NCI-H2196 treated with DMSO at 0.1 percent for 48 hours (cell line): ENCODE measurements at regions not wholly inside any gene's neighbourhood (a gene's known extent, or its start where the extent isn't known, plus 50 kb on each side); places are given as distances from the start of the nearest gene placed in this dataset.
"Not testable (repeated sequence)": the region's sequence is repeated elsewhere in the genome, so short reads cannot be mapped to it uniquely, and the experiment has no call there.

Experiments used
- DNase-seq: peaks from one replicate; lab custom pipeline; 2025; ENCODE audit not compliant: unreplicated experiment; lab: John Stamatoyannopoulos, UW

GRCh38 chr6:112503091-112503596 lies 156.0 kb downstream of the RFPL4B start:
- DNase-seq, result no peak

GRCh38 chr6:112504621-112505020 lies 157.5 kb downstream of the RFPL4B start:
- no peak for DNase-seq

GRCh38 chr6:112511441-112511840 lies 164.3 kb downstream of the RFPL4B start:
- no peak for DNase-seq

GRCh38 chr6:112513175-112513574 lies 166.0 kb downstream of the RFPL4B start:
- DNase-seq, result no peak

GRCh38 chr6:112522587-112522986 lies 175.5 kb downstream of the RFPL4B start:
- no peak for DNase-seq

GRCh38 chr6:112524071-112524470 lies 176.9 kb downstream of the RFPL4B start:
- no peak for DNase-seq

- no peak for DNase-seq
Measured at GRCh38 chr6:112525749-112526148, 178.6 kb downstream of the RFPL4B start.

GRCh38 chr6:112526594-112526993 lies 179.5 kb downstream of the RFPL4B start:
- no peak for DNase-seq

- DNase-seq, result not testable (repeated sequence)
Measured at GRCh38 chr6:112528306-112528705, 181.2 kb downstream of the RFPL4B start.

- no peak for DNase-seq
Measured at GRCh38 chr6:112535816-112536215, 188.7 kb downstream of the RFPL4B start.

GRCh38 chr6:112539355-112539754 lies 192.2 kb downstream of the RFPL4B start:
- no peak for DNase-seq

GRCh38 chr6:112541847-112542246 lies 194.7 kb downstream of the RFPL4B start:
- DNase-seq, result not testable (repeated sequence)

- DNase-seq, result not testable (repeated sequence)
Measured at GRCh38 chr6:112547321-112548085, 200.4 kb downstream of the RFPL4B start.

GRCh38 chr6:112549749-112550148 lies 202.6 kb downstream of the RFPL4B start:
- no peak for DNase-seq

- no peak for DNase-seq
Measured at GRCh38 chr6:112557435-112557834, 210.3 kb downstream of the RFPL4B start.

GRCh38 chr6:112557961-112558360 lies 210.8 kb downstream of the RFPL4B start:
- no peak for DNase-seq

- no peak for DNase-seq
Measured at GRCh38 chr6:112560651-112561050, 213.5 kb downstream of the RFPL4B start.

GRCh38 chr6:112562301-112563231 lies 215.4 kb downstream of the RFPL4B start:
- DNase-seq, result no peak

GRCh38 chr6:112563368-112563767 lies 216.2 kb downstream of the RFPL4B start:
- no peak for DNase-seq

GRCh38 chr6:112568066-112568465 lies 220.9 kb downstream of the RFPL4B start:
- DNase-seq, result no peak

GRCh38 chr6:112571488-112572270 lies 224.5 kb downstream of the RFPL4B start:
- no peak for DNase-seq
